HG02571 (cell line): ENCODE measurements at regions not wholly inside any gene's neighbourhood (a gene's known extent, or its start where the extent isn't known, plus 50 kb on each side); places are given as distances from the start of the nearest gene placed in this dataset.

Experiments used
- ATAC-seq: cut with Tn5 transposase; IDR thresholded peaks from one replicate; pipeline ENCODE4 v1.9.1; 2021; ENCODE audit warnings: mild to moderate bottlenecking, moderate library complexity; ENCODE audit not compliant: unreplicated experiment

- ATAC-seq: no peak
Observed at GRCh38 chr13:38606699-38607535, 80.0 kb upstream of the FREM2 start.

- ATAC-seq: no peak
Observed at GRCh38 chr13:38617936-38618335, 68.9 kb upstream of the FREM2 start.

- no peak for ATAC-seq
Observed at GRCh38 chr13:38618336-38618735, 68.5 kb upstream of the FREM2 start.

GRCh38 chr13:38618881-38619280, 68.0 kb upstream of the FREM2 start:
- ATAC-seq: no peak

- no peak for ATAC-seq
Observed at GRCh38 chr13:38620876-38621275, 66.0 kb upstream of the FREM2 start.

- no peak for ATAC-seq
Observed at GRCh38 chr13:38624822-38625221, 62.1 kb upstream of the FREM2 start.

GRCh38 chr13:38628554-38628953, 58.3 kb upstream of the FREM2 start:
- no peak for ATAC-seq

GRCh38 chr13:38630780-38631179, 56.1 kb upstream of the FREM2 start:
- ATAC-seq: no peak

- ATAC-seq: no peak
Observed at GRCh38 chr13:38635030-38635429, 51.8 kb upstream of the FREM2 start.

GRCh38 chr13:38636073-38636472, 50.8 kb upstream of the FREM2 start:
- no peak for ATAC-seq

GRCh38 chr13:38636761-38637160, 50.1 kb upstream of the FREM2 start:
- ATAC-seq: no peak
